ENCODE measurements at regions not wholly inside any gene's neighbourhood (a gene's known extent, or its start where the extent isn't known, plus 50 kb on each side); places are given as distances from the start of the nearest gene placed in this dataset.
"Not testable (repeated sequence)": the region's sequence is repeated elsewhere in the genome, so short reads cannot be mapped to it uniquely, and the experiment has no call there.

DNA sequence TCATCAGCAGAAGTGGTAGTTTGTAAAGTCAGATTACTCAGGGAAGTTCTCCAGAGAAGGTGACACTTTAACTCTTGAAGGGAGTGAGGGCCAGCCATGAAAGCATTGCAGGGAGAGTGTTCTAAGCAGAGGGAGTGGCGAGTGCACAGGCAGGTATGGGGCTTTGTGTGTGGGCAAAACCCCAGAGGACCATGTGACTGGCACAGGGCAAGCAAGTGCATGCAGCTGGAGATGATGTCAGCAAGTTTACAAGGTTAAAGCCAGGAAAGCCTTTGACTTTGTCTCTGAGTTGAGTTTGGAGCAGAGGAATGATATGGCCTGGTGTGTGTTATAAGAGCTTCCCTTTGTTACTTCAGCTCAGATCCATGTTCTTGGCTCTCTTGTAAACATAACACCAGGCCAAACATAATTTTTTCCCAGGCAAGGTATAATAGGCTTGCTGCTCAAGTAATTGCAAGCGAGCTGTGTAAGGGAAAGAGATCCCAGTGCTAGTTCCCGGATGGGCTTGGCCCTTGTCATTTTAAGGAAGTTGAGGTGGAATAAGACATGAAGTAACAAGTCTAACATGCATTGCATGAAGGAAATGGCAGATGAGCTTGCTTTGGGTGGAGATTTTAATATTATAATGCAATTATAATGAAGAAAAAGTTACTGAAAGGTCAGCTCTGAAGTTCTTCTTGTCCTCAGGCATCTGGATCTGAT is 341.1 kb upstream of the LRRC3B start:
- DNase-seq = no peak
- intact Hi-C loops (cut with micrococcal nuclease) = no loop called here
- Histone ChIP-seq H3K4me3 (no peak overlapping the region), H3K36me3 (no peaks in the 10 kb centered on the region), H3K27ac (replicated peaks) (no peak overlapping the region), H3K27me3 (ENCODE audit: low read depth) (no peaks in the 10 kb centered on the region), H3K9me3 (replicated peaks) (peaks cover 32% of the 10 kb centered on the region), H3K4me1 (peaks cover 6% of the 10 kb centered on the region)
- TF ChIP-seq CTCF (IDR thresholded peaks at IDR 0.05; ENCODE audit: borderline replicate concordance) = no peak

- H3K4me1 ChIP-seq; DNase-seq; H3K27me3 ChIP-seq (ENCODE audit: low read depth); intact Hi-C loops (cut with micrococcal nuclease); H3K4me3 ChIP-seq; H3K27ac ChIP-seq (replicated peaks); H3K36me3 ChIP-seq: not testable (repeated sequence)
- peaks cover 32% of the 10 kb centered on the region for H3K9me3 ChIP-seq (replicated peaks)
Measured at GRCh38 chr3:26284503-26284902, 338.1 kb upstream of the LRRC3B start.

- TF ChIP-seq CTCF (IDR thresholded peaks at IDR 0.05; ENCODE audit: borderline replicate concordance) = no peak
- intact Hi-C loops (cut with micrococcal nuclease) = no loop called here
- no peaks in the 10 kb centered on the region for H3K27me3 ChIP-seq (ENCODE audit: low read depth)
Measured at GRCh38 chr3:26291840-26292239, 330.7 kb upstream of the LRRC3B start.

DNA sequence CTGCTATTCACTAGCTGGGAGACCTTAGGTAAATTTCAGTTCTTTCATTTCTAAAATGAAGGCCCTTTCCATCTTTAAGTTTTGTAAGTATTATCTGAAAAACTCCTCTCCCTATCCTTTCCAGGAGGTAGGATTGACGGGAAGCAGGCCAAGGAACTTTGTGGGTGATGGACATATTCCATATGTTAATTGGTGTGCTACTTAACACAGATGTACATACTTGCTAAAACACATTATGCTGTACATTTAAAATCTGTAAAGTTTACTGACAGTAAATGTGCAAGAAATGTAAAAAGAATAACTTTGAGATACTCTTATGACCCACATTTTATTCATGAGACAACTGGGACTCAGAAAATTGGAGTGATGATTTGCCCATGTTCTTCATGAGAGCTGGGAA is 329.8 kb upstream of the LRRC3B start:
- H3K27me3 ChIP-seq (ENCODE audit: low read depth) = no peaks in the 10 kb centered on the region
- no peaks in the 10 kb centered on the region for H3K9me3 ChIP-seq (replicated peaks)
- intact Hi-C loops (cut with micrococcal nuclease) = no loop called here
- TF ChIP-seq CTCF (IDR thresholded peaks at IDR 0.05; ENCODE audit: borderline replicate concordance) = no peak
- no peak for DNase-seq
- H3K4me1 ChIP-seq = no peaks in the 10 kb centered on the region
- H3K27ac ChIP-seq (replicated peaks) = no peak overlapping the region
- H3K4me3 ChIP-seq = no peak overlapping the region
- no peaks in the 10 kb centered on the region for H3K36me3 ChIP-seq

More at GRCh38 chr3:26291840-26292239, 330.7 kb upstream of the LRRC3B start:
- H3K4me3 ChIP-seq = no peak overlapping the region
- H3K9me3 ChIP-seq (replicated peaks) = no peaks in the 10 kb centered on the region
- H3K27ac ChIP-seq (replicated peaks) = no peak overlapping the region
- no peak for DNase-seq
- no peaks in the 10 kb centered on the region for H3K36me3 ChIP-seq
- H3K4me1 ChIP-seq = no peaks in the 10 kb centered on the region

DNA sequence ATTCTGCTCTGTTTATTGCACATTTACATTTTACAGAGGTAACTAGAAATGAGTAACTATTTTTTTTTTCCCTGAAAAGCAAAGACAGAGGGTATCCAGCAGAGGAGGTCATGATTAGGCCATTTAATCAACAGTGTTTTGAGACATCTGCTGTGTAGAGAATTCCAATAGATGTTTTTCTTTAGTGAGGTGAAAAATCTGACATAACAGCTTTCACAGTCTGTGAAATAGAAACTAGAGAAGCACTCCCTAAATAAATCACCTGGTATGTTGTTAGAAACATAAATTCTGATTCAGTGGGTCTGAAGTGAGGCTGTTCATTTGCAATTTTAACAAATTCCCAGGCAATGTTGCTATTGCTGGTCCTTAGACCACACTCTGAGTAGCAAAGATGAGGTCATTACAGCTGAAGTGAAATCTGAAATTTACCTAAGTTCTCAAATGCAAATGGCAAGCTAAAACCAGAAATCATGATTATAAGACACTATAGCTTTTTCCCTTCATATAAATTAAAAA is 329.2 kb upstream of the LRRC3B start:
- intact Hi-C loops (cut with micrococcal nuclease) = no loop called here
- Histone ChIP-seq H3K4me3 (no peak overlapping the region), H3K27me3 (ENCODE audit: low read depth) (no peaks in the 10 kb centered on the region), H3K9me3 (replicated peaks) (no peaks in the 10 kb centered on the region), H3K4me1 (no peaks in the 10 kb centered on the region), H3K36me3 (no peaks in the 10 kb centered on the region), H3K27ac (replicated peaks) (no peak overlapping the region)
- no peak for DNase-seq
- TF ChIP-seq CTCF (IDR thresholded peaks at IDR 0.05; ENCODE audit: borderline replicate concordance) = no peak

- H3K27ac ChIP-seq (replicated peaks) = no peak overlapping the region
- no peaks in the 10 kb centered on the region for H3K27me3 ChIP-seq (ENCODE audit: low read depth)
- intact Hi-C loops (cut with micrococcal nuclease) = no loop called here
- no peak for DNase-seq
- no peaks in the 10 kb centered on the region for H3K4me1 ChIP-seq
- no peak for TF ChIP-seq CTCF (IDR thresholded peaks at IDR 0.05; ENCODE audit: borderline replicate concordance)
- H3K36me3 ChIP-seq = no peaks in the 10 kb centered on the region
- peaks cover 23% of the 10 kb centered on the region for H3K9me3 ChIP-seq (replicated peaks)
- H3K4me3 ChIP-seq = no peak overlapping the region
Measured at GRCh38 chr3:26307192-26307591, 315.4 kb upstream of the LRRC3B start.
